HPDE6-E6E7 (cell line): ENCODE measurements at regions not wholly inside any gene's neighbourhood (a gene's known extent, or its start where the extent isn't known, plus 50 kb on each side); places are given as distances from the start of the nearest gene placed in this dataset.
"Not testable (repeated sequence)": the region's sequence is repeated elsewhere in the genome, so short reads cannot be mapped to it uniquely, and the experiment has no call there.

Source experiments
- DNase-seq: peaks from one replicate; pipeline ENCODE4 v3.0.0; 2011; ENCODE audit warnings: missing footprints; ENCODE audit errors: extremely low spot score

- no peak for DNase-seq
Observed at GRCh38 chr3:193046371-193046770, 128.7 kb upstream of the MB21D2 start.

- DNase-seq: not testable (repeated sequence)
Observed at GRCh38 chr3:193047461-193047860, 129.8 kb upstream of the MB21D2 start.

GRCh38 chr3:193048127-193048526 is 130.5 kb upstream of the MB21D2 start:
- DNase-seq: no peak

DNA sequence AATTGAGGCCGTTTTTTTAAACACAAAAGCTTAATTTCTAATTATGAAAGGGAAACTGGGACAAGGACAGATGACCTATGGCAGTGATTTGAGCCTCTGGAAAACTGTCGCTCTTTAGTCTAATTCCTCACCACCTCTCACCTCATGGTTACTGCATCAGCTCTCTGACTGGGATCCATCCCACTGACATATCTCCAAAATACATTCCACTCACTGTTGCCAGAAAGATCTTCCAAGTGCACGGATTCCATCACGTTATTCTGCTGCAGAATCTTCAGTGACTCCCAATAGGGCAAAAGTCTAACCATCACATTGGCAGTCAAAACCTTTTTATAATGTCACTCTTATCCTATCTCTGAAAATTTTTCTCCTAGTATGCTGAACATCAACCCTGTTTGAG is 132.3 kb upstream of the MB21D2 start:
- DNase-seq: no peak

DNA sequence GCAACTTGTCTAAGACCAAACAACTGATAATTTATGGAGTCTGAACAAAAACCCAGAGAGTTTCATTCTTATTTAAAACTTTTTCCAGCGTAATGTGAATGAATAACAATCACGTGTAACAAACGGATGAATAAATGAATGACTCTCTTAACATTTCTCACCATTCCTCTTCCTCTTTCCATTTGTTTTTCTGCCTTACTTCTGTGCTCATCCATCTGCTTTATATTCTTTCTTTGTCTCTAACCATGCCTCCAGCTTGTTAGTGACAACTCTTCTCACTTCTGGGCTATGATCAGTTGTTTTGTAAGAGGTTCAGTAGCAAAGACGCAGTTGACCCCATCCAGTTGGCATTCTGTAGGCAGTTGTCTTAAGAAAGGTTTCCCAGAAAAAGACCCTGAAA is 133.7 kb upstream of the MB21D2 start:
- no peak for DNase-seq

- no peak for DNase-seq
Observed at GRCh38 chr3:193052354-193053045, 134.8 kb upstream of the MB21D2 start.

GRCh38 chr3:193053046-193053435 is 135.4 kb upstream of the MB21D2 start:
- no peak for DNase-seq

GRCh38 chr3:193055352-193055751 is 137.7 kb upstream of the MB21D2 start:
- DNase-seq: no peak

DNA sequence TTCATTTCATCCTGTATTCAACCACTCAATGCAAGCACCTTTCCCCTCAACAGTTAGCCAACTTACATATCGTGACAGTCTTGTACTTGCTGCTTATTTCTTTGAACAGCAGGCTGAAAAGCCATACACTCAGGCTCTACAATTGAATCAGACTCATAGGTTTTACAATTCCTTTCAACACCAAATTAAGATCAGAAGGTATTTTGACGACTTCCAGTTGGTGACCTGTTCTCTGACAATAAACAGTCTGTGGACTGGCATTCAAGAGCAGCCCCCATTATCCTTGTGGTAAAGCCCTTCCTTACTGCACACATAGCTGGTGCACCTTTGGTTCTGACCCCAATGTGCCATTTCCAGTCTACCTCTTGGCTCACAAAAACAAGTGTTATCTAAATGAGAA is 140.0 kb upstream of the MB21D2 start:
- no peak for DNase-seq

DNA sequence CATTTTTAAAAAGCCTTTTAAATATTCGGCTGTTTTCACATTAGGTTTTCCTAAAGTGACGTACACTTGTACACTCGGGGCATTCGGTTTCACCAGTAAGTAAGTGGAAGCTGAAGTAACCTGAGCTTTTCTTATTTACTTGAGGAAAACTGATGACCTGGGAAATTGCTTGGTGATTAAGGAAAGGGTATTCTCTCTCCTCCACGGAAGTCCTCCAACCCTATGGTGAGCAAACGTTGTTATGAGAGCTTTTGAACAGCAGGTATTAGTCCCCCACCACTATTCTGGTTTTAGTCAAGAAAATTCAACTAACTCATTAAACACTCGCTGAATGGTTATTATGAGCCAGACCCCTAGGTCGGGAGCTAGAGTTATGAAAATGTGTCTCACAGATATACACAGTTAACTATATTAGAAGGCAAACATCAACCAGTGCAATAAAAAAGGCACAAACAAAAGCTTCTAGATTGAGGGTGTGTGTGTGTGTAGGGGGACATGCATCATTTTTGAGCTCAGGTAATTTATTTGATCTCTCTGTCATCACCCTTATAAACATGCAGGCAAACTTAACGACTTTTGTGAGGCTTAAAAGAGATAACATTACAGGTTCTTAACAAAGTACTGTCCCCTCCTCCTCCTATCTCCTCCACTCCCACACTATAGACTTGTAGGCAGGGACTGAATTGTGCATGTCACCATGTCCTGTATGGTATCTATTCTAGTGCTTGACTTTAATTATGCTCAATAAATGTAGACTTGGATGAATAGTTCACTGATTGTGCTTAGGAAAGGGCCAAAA is 143.3 kb upstream of the MB21D2 start:
- no peak for DNase-seq

DNA sequence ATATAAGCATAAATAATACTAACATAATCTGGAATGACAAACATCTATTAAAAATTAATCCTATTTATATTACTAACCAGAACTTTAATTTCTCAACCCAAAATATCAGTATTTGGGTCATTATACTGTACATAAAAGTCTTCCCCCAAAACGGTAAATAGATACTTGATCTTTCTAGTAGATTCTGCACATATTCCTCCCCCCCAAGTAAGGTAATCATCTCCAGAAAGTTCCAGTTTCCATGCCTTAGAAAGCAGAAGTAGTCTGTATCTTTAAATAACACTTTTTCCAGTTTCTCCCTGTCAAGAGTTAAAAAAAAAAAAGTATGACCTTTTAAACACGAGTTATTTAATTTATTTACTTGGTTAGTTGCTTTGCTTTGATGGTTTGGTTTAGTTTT is 150.7 kb upstream of the MB21D2 start:
- no peak for DNase-seq

DNA sequence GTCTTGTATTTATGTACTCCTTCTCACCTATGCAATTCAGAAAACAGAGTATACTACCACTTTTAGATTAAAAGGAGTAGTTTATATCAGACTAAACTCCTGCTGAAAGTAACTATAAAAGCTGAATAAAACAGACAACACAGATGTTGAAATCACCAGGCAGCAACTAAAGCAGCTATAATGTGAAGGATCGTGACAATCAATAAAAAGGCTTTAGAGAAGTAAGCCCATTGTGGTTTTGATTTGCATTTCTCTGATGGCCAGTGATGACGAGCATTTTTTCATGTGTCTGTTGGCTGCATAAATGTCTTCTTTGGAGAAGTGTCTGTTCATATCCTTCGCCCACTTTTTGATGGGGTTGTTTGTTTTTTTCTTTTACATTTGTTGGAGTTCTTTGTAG is 152.1 kb upstream of the MB21D2 start:
- DNase-seq: not testable (repeated sequence)

DNA sequence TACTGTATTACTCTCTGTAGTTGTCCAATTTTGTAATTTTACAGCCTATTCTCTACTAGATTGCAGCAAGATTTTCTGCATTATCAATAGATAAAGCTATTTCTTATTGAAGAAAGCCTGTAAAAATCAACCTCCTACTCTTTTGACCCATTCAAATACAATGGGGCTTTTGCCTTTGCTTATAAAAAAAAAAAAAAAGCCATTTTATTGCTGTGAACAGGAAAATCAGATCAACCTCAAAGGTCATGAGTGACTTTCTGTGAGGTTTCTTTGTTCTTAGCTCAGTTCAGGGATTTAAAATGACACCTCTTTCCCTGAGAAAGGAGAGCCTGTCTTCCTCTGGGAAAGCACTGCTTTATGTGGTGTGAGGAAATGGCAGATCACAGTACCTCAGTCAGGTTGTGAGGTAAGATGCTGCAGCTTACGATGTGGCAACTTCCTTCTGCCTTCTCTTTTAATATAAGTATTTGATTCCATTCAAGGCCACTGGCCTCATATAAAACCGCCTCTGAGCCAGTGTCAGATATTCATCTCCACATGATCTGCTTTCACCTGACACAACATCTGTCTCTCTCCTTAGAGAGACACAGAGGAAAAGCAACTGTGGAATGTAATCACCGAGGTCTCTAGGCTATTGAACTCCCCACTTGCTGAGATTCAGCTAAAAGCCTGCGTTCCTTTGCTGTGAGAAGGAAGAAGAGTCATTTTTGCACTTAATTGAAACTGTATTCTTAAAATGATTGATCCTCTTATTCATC is 161.5 kb upstream of the MB21D2 start:
- no peak for DNase-seq

DNA sequence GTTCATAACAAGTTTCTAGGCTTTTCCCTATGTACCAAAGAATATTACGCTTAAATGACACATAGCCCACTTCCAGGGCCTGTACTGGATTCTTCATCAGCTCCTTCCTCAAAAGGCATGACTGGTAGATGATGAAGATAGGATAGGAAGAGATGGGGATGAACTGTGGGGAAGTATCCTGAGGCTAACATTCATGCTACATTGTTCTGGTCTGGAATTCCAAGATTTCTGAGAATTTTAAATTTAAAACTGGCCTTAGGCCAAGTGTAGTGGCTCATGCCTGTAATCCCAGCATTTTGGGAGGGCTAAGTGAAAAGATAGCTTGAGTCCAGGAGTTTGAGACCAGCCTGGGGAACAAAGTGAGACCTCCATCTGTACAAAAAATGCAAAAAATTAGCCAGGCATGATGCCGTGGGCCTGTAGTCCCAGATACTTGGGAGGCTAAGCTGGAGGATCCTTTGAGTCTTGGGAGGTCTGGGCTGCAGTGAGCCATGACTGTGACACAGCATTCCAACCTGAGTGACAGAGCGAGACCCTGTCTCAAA is 160.1 kb upstream of the PLAAT1 start:
- DNase-seq: no peak

DNA sequence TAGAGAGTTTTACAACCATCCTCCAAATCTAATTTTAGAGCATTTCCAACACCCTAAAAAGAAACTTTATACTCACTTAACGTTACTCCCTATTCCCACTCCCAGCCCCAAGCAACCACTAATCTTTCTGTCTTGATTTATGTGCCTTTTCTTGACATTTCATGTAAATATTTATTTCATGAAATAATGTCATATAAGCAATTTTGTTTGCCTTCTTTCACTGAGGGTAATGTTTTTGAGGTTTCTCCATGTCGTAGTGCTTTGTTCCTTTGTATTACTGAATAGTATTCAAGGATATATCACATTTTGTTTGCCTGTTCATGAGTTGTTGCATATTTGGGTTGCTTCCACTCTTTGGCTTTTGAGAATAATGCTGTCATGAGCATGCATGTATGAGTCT is 155.4 kb upstream of the PLAAT1 start:
- DNase-seq: no peak

DNA sequence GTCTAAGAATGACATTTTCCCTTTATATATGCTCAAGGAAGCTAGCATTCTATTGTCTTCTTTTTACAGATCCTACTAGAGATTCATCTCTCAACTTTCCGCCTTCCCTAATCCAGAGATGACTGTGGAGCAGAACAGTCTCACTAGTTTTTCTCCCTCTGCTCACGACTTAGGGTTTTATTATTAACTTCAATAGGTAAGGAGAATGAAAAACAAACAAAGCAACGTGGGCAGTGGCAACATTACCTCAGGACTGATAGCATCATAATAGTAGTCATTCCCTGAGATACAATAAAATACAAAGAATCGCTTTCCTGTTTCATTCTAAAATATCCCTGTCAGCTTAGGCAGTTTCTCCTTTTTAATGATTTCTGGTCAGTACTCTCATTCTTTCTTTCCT is 154.3 kb upstream of the PLAAT1 start:
- DNase-seq: no peak

GRCh38 chr3:193087336-193087735 is 153.7 kb upstream of the PLAAT1 start:
- DNase-seq: no peak

DNA sequence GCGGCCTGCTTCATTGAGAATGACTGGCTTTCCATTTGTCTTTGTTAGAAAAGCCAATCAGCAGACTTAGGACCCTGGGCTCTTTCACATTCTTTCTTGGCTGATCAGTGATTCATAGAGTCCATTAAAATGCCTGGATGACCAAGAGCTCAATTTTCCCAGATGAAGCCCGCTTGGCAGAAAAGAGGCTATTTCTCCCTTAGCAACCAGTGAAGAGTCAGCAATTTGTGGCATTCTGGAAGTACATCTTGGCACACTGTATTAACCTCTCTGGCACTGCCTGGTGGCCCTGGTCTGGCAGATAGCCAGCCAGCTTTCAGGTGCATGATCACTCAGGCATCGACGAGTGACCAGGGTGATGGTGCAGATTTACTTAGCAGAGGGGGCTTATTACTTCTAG is 145.7 kb upstream of the PLAAT1 start:
- DNase-seq: no peak

DNA sequence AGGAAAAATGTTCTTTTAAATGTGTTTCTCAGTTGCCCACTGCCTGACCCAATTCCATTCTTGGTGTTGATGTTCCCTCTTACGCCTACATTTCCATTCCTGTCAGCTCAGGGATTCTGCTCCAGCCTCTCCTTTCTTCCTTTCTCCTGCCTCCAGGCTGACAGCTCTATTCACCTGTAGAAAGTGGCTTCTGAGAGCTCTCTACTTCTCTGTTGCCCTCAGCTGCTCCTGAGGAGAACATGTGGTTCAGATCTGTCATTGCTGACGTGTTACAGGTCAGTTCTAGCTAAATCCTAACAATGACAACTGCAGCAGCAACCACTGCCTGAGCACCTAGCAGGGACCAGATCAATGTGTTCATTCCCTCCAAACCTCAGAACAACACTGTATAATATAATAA is 144.9 kb upstream of the PLAAT1 start:
- no peak for DNase-seq

DNA sequence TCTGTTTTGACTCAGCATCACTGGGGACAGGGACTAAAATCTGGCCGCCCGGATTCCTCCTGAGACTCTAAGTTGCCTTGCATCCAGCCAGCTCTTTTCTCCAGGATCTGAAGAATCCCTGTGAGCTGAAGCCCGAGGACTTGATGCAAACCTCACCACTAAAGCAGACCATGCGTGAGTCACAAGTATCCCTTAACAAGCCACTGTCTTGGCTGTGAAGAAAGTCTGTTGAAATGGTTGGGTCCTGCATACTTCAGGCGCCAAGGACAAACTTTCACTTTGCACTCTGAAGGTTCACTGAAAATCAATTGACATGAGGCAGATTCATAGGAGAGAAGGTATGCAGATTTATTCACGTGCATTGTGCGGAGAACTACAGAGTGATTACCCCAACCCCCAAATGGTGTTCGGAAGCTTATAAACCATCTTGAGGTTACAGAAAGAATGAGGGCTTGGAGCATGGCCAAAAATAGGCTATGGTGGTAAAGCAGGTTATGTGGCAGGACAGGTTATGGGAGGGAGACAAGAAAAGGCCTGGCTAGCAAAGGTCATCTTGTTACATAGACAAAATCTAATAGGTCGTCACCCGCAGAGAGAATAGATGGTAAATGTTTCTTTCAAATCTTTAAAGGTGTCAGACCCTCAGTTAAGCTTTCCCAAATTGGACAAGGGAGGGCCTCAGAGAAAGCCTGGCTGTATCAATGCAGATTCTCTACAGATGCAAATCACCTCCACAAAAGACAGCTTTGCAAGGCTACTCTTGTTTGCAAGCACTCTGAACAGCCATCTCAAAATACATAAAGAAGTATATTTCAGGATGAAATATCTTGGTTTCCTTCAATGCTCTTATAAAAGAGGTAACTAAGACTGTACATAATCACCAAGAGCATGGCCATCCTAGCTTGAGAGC is 126.3 kb upstream of the PLAAT1 start:
- no peak for DNase-seq

DNA sequence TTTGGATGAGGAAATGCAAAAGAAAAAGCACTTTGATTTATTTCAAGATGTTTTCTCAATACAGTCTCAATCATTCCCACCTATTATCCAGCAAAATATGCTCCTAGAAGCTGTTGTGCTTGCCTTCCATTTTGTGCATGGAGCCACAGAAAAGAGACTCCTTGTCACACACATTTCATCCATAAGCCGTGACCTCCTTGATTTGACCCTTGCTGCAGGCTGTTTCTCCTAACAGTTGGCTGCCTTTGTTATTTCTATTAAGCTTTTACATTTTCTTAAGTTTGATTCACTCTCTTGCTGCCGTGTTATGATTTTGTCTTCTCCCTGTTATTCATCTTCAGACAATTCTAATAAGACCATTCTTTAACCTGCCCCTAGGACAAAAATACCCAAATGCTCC is 124.2 kb upstream of the PLAAT1 start:
- no peak for DNase-seq
